ENCODE measurements at regions not wholly inside any gene's neighbourhood (a gene's known extent, or its start where the extent isn't known, plus 50 kb on each side); places are given as distances from the start of the nearest gene placed in this dataset.
"Not testable (repeated sequence)": the region's sequence is repeated elsewhere in the genome, so short reads cannot be mapped to it uniquely, and the experiment has no call there.

GRCh38 chr7:41436139-41436538 lies 266.8 kb downstream of the INHBA start:
- Histone ChIP-seq H3K4me2 (no peak overlapping the region), H3F3A (ENCODE audit: low read depth) (no peaks in the 10 kb centered on the region), H3K27ac (no peak overlapping the region), H3K36me3 (no peaks in the 10 kb centered on the region), H3K27me3 (no peaks in the 10 kb centered on the region), H2AFZ (replicated peaks) (no peak overlapping the region), H3K4me1 (peaks cover 8% of the 10 kb centered on the region), H3K9ac (no peak overlapping the region), H3K79me2 (ENCODE audit: low read depth) (no peaks in the 10 kb centered on the region), H3K4me3 (no peak overlapping the region), H4K20me1 (ENCODE audit: low read depth) (no peaks in the 10 kb centered on the region), H3K9me3 (ENCODE audit: low read depth) (no peaks in the 10 kb centered on the region)
- peaks cover 2% of the 10 kb centered on the region for H3K27me3 Mint-ChIP-seq (ENCODE audit: insufficient read depth, low read depth)
- no peak overlapping the region for H3K4me3 Mint-ChIP-seq
- DNase-seq (ENCODE audit: low spot score), result no peak
- peaks cover 8% of the 10 kb centered on the region for H3K4me1 Mint-ChIP-seq
- peaks cover 8% of the 10 kb centered on the region for H3K9me3 Mint-ChIP-seq
- H3K27ac Mint-ChIP-seq, result no peak overlapping the region
- TF ChIP-seq CTCF (IDR thresholded peaks at IDR 0.05) (no peak), EZH2 (IDR thresholded peaks at IDR 0.05) (no peak), EZH2phosphoT487 (IDR thresholded peaks at IDR 0.05) (no peak)
- H3K36me3 Mint-ChIP-seq, result no peaks in the 10 kb centered on the region

GRCh38 chr7:41435020-41435419 lies 267.9 kb downstream of the INHBA start:
- H3K4me3 Mint-ChIP-seq; H3K4me2 ChIP-seq; H4K20me1 ChIP-seq (ENCODE audit: low read depth); H3F3A ChIP-seq (ENCODE audit: low read depth); H3K27me3 Mint-ChIP-seq (ENCODE audit: insufficient read depth, low read depth); H3K4me1 ChIP-seq; H3K4me3 ChIP-seq; DNase-seq (ENCODE audit: low spot score); H2AFZ ChIP-seq (replicated peaks); H3K27ac ChIP-seq; H3K27ac Mint-ChIP-seq; H3K9me3 ChIP-seq (ENCODE audit: low read depth); H3K36me3 Mint-ChIP-seq; H3K27me3 ChIP-seq; H3K9me3 Mint-ChIP-seq; H3K79me2 ChIP-seq (ENCODE audit: low read depth); H3K9ac ChIP-seq; H3K36me3 ChIP-seq; H3K4me1 Mint-ChIP-seq: not testable (repeated sequence)

- H3K36me3 Mint-ChIP-seq, result no peaks in the 10 kb centered on the region
- no peaks in the 10 kb centered on the region for H3K27me3 Mint-ChIP-seq (ENCODE audit: insufficient read depth, low read depth)
- H3K4me1 ChIP-seq, result no peaks in the 10 kb centered on the region
- H3K4me2 ChIP-seq, result no peak overlapping the region
- no peak overlapping the region for H2AFZ ChIP-seq (replicated peaks)
- no peaks in the 10 kb centered on the region for H3K79me2 ChIP-seq (ENCODE audit: low read depth)
- no peak overlapping the region for H3K4me3 ChIP-seq
- H3K9me3 Mint-ChIP-seq, result peaks cover 6% of the 10 kb centered on the region
- DNase-seq (ENCODE audit: low spot score), result no peak
- no peaks in the 10 kb centered on the region for H3F3A ChIP-seq (ENCODE audit: low read depth)
- no peak overlapping the region for H3K27ac Mint-ChIP-seq
- TF ChIP-seq EZH2phosphoT487 (IDR thresholded peaks at IDR 0.05) (no peak), CTCF (IDR thresholded peaks at IDR 0.05) (no peak), EZH2 (IDR thresholded peaks at IDR 0.05) (no peak)
- no peaks in the 10 kb centered on the region for H3K4me1 Mint-ChIP-seq
- H3K36me3 ChIP-seq, result no peaks in the 10 kb centered on the region
- no peak overlapping the region for H3K4me3 Mint-ChIP-seq
- H3K9me3 ChIP-seq (ENCODE audit: low read depth), result no peaks in the 10 kb centered on the region
- H4K20me1 ChIP-seq (ENCODE audit: low read depth), result no peaks in the 10 kb centered on the region
- no peak overlapping the region for H3K9ac ChIP-seq
- no peak overlapping the region for H3K27ac ChIP-seq
- no peaks in the 10 kb centered on the region for H3K27me3 ChIP-seq
Measured at GRCh38 chr7:41431671-41432070, 271.2 kb downstream of the INHBA start.

- no peaks in the 10 kb centered on the region for H3K9me3 Mint-ChIP-seq
- Histone ChIP-seq H3K27ac (no peak overlapping the region), H3K27me3 (no peaks in the 10 kb centered on the region), H3K4me3 (no peak overlapping the region), H3K36me3 (no peaks in the 10 kb centered on the region), H4K20me1 (ENCODE audit: low read depth) (no peaks in the 10 kb centered on the region), H3K4me2 (no peak overlapping the region), H3K4me1 (no peaks in the 10 kb centered on the region), H3F3A (ENCODE audit: low read depth) (no peaks in the 10 kb centered on the region), H3K79me2 (ENCODE audit: low read depth) (no peaks in the 10 kb centered on the region), H3K9ac (no peak overlapping the region), H2AFZ (replicated peaks) (no peak overlapping the region), H3K9me3 (ENCODE audit: low read depth) (no peaks in the 10 kb centered on the region)
- H3K27me3 Mint-ChIP-seq (ENCODE audit: insufficient read depth, low read depth), result no peaks in the 10 kb centered on the region
- no peak for TF ChIP-seq EZH2phosphoT487 (IDR thresholded peaks at IDR 0.05)
- no peak for TF ChIP-seq EZH2 (IDR thresholded peaks at IDR 0.05)
- no peak for TF ChIP-seq CTCF (IDR thresholded peaks at IDR 0.05)
- H3K4me1 Mint-ChIP-seq, result no peaks in the 10 kb centered on the region
- no peak overlapping the region for H3K27ac Mint-ChIP-seq
- no peak overlapping the region for H3K4me3 Mint-ChIP-seq
- H3K36me3 Mint-ChIP-seq, result no peaks in the 10 kb centered on the region
- no peak for DNase-seq (ENCODE audit: low spot score)
Measured at GRCh38 chr7:41428381-41428780, 274.5 kb downstream of the INHBA start.

Measured in neural progenitor cell (in vitro differentiated cells).